Bronchial epithelial cell (primary cell): ENCODE measurements at regions not wholly inside any gene's neighbourhood (a gene's known extent, or its start where the extent isn't known, plus 50 kb on each side); places are given as distances from the start of the nearest gene placed in this dataset.
"Not testable (repeated sequence)": the region's sequence is repeated elsewhere in the genome, so short reads cannot be mapped to it uniquely, and the experiment has no call there.

ENCODE experiments used
- DNase-seq: peaks from one replicate; pipeline ENCODE4 v3.0.0-alpha.2; 2010; ENCODE audit warnings: low read depth
- FAIRE-seq: peaks from 2 replicates; lab custom pipeline; 2011; peaks lifted over from hg19 to GRCh38; lab: Jason Lieb, UNC
- H3K27me3 ChIP-seq: 2 replicates; pipeline ENCODE4 v1.5.1; 2011; ENCODE audit warnings: low read length; ENCODE audit not compliant: control insufficient read depth, insufficient read depth
- H3K36me3 ChIP-seq: 2 replicates; pipeline ENCODE4 v1.5.1; 2011; ENCODE audit warnings: low read length; ENCODE audit not compliant: control insufficient read depth, insufficient read depth
- H3K4me3 ChIP-seq: 2 replicates; pipeline ENCODE4 v1.5.1; 2011; ENCODE audit warnings: mild to moderate bottlenecking, low read depth, low read length, control low read depth
- TF ChIP-seq, protein P1 (sequence below): IDR thresholded peaks from 2 replicates; pipeline ENCODE4 v1.5.1; 2011; ENCODE audit warnings: mild to moderate bottlenecking, moderate library complexity, low read length, control low read depth, inconsistent platforms; ENCODE audit not compliant: insufficient read depth, severe bottlenecking

DNA sequence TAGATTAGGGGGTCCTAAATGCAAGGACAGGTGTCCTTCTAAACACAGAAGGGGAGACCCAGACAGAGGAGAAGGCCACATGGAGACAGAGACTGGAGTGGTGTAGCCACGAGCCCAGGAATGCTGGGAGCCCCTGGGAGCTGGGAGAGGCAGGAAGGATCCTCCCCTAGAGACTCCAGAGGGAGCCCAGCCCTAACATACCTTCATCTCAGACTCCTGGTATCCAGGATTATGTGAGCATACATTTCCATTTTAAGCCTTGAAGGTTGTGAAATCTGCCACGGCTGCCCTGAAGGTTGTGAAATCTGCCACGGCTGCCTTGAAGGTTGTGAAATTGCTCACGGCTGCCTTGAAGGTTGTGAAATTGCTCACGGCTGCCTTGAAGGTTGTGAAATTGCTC, 148.4 kb downstream of the ASMT start:
- no peak for DNase-seq
- no peak for FAIRE-seq
- TF ChIP-seq, protein P1, sequence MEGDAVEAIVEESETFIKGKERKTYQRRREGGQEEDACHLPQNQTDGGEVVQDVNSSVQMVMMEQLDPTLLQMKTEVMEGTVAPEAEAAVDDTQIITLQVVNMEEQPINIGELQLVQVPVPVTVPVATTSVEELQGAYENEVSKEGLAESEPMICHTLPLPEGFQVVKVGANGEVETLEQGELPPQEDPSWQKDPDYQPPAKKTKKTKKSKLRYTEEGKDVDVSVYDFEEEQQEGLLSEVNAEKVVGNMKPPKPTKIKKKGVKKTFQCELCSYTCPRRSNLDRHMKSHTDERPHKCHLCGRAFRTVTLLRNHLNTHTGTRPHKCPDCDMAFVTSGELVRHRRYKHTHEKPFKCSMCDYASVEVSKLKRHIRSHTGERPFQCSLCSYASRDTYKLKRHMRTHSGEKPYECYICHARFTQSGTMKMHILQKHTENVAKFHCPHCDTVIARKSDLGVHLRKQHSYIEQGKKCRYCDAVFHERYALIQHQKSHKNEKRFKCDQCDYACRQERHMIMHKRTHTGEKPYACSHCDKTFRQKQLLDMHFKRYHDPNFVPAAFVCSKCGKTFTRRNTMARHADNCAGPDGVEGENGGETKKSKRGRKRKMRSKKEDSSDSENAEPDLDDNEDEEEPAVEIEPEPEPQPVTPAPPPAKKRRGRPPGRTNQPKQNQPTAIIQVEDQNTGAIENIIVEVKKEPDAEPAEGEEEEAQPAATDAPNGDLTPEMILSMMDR = no peak
- Histone ChIP-seq H3K36me3 (no peaks in the 10 kb centered on the region), H3K27me3 (no peaks in the 10 kb centered on the region), H3K4me3 (no peak overlapping the region)

DNA sequence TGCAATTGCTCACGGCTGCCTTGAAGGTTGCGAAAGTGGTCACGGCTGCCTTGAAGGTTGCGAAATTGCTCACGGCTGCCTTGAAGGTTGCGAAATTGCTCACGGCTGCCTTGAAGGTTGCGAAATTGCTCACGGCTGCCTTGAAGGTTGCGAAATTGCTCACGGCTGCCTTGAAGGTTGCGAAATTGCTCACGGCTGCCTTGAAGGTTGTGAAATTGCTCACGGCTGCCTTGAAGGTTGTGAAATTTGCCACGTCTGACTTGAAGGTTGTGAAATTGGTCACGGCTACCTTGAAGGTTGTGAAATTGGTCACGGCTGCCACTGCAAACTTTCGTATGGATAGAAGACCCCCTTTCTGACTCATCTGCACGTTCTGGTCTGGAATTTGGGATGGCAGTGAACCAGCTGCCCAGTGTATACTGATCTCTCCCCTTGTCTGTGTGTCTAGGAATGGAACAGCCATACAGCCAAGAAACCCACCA, 150.1 kb downstream of the ASMT start:
- DNase-seq, H3K27me3 ChIP-seq, H3K36me3 ChIP-seq, H3K4me3 ChIP-seq, FAIRE-seq: not testable (repeated sequence)

DNA sequence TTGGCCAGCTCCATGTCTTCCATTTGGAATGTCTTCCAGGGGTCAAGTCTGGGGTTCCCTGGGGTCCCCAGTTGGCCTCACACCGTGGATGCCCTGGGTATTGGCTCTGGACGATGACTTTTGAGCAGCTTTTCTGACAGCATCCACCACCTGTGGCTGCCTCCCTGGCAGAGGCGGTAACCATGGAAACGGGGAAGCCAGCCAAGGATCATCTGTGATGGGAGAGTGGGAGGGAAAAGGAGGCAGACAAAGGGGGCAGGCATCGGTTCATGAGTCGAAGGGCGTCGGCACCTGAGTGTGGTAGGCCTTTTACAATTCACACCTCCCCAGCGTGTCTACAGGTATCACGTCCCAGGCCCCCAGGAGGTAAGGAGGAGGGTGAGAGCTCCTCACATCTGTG, 152.2 kb downstream of the ASMT start:
- TF ChIP-seq, protein P1 = no peak
- no peak for FAIRE-seq
- no peak overlapping the region for H3K4me3 ChIP-seq
- DNase-seq = no peak
- H3K27me3 ChIP-seq = no peaks in the 10 kb centered on the region
- no peaks in the 10 kb centered on the region for H3K36me3 ChIP-seq

GRCh38 chrX:1778817-1779216, 164.0 kb downstream of the ASMT start:
- peak; percentile 18 for DNase-seq

DNA sequence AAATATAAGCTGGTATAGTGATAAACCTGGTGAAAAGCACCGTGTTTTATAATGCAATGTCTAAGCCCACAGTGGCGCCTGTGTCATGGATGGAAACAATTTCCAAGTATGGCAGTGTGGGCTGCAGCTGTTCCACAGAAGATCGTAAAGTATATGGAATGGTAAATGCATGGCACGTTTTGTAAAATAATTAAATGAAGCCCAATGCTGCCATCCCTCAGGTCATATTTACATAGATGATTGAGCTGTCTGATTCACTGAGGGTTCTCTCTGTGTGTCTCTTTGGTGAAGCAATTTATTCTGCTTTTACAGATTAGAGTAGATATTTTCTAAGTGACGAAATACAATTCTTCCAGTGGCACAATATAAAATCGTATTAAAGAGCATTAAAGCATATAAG, 164.8 kb downstream of the ASMT start:
- no peak for FAIRE-seq

More at GRCh38 chrX:1778817-1779216, 164.0 kb downstream of the ASMT start:
- H3K36me3 ChIP-seq = no peaks in the 10 kb centered on the region
- no peak for FAIRE-seq
- H3K4me3 ChIP-seq = no peak overlapping the region
- no peaks in the 10 kb centered on the region for H3K27me3 ChIP-seq
- TF ChIP-seq, protein P1 = no peak

GRCh38 chrX:1781766-1782165, 166.9 kb downstream of the ASMT start:
- no peaks in the 10 kb centered on the region for H3K36me3 ChIP-seq
- DNase-seq = no peak
- H3K4me3 ChIP-seq = no peak overlapping the region
- TF ChIP-seq, protein P1 = no peak
- no peak for FAIRE-seq
- H3K27me3 ChIP-seq = no peaks in the 10 kb centered on the region

More for the DNA sequence above, 164.8 kb downstream of the ASMT start:
- TF ChIP-seq, protein P1 = no peak
- Histone ChIP-seq H3K36me3 (no peaks in the 10 kb centered on the region), H3K4me3 (no peak overlapping the region), H3K27me3 (no peaks in the 10 kb centered on the region)
- no peak for DNase-seq
